Stimulated activated CD4-positive, alpha-beta T cell treated with anti-CD3 and anti-CD28 coated beads, TNF-alpha, amount 100 ng/mL, for 48 hours (primary cell): ENCODE measurements at regions not wholly inside any gene's neighbourhood (a gene's known extent, or its start where the extent isn't known, plus 50 kb on each side); places are given as distances from the start of the nearest gene placed in this dataset.

ENCODE experiments used
- DNase-seq, 3 donors: peaks; one replicate each; pipeline ENCODE4 v3.0.0-alpha.2; 2020; ENCODE audit warnings: low read depth in 3 of 3

DNA sequence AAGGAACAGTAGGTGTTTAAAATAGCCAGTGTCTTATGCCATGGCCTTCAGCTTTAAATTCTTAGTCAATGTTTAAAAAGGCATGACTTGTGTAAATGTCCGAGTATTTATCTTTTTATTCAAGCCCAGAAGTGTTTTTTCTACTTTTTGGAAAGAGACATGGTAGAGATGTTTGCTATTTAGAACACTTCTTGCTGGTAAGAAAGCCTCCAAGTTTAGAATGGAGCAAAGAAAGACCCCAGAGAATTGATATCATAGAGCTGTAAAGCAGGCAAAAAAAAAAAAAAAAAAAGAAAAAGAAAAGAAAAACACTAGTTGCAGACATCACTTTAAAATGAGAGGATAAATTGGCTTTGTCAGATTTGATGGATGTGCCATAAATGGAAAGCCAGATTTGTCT is 375.1 kb downstream of the TMEM167A start:
- no peak for DNase-seq

DNA sequence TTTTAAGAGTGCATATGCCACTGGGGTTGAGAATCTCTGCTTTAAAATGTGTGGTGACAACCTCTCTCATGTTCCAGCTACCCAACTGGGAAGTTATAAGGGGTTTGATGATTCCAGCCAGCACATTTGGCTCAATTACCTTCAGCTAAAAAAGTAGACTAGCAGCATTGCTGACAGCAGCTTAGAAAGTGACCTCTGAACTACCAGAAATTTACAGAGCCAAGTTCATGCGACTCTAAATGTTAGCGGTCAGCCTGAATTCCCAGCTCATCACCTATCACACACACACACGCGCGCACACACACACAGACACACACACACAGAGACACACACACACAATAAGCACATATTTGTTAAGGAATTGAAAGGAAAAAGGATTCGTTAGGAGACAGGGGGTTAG is 377.5 kb downstream of the TMEM167A start:
- DNase-seq, result no peak

DNA sequence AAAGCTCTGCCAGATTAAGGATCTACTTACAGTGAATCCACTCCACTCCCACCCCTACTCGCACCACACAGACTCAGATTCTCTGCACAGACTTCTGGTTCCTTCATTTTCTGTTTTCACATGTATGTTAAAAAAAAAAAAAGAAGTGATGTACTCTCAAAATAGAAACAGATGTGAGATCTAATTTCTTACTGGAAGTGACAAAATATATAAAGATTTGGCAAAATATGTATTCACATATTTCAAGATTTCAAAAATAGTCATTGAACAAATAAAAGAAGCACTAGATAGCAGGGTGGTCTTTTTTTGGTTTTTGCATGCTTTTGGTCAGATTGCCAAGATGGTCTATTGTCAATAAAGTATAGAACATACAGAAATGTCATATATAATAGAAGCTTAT is 379.2 kb downstream of the TMEM167A start:
- no peak for DNase-seq

DNA sequence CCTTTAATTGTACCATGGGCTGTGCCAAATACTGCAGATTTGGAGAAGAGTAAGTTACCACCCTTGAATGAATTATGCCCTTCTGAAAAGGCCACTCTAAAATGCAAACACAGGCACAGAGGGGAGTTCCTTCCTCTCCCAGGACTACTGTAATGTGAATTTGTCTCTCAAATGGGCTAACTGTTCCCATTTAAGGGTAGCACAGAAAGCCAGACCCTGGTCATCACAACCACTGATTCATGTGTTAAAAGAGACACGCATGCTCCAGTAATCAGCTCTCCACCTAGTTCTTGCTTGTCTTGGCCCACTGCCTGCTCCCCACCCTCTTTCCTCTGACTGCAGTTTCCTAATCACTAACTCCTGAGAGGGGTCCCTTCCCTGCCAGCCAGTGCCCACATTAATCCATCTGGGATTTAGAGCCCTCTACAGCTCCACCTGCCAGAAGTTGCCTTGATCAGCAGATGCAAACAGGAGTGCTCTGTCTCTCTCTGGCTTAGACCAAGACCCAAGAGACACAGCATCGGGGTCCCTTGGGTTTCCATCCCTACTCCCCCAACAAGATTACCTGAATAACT is 382.4 kb downstream of the TMEM167A start:
- DNase-seq, result no peak

DNA sequence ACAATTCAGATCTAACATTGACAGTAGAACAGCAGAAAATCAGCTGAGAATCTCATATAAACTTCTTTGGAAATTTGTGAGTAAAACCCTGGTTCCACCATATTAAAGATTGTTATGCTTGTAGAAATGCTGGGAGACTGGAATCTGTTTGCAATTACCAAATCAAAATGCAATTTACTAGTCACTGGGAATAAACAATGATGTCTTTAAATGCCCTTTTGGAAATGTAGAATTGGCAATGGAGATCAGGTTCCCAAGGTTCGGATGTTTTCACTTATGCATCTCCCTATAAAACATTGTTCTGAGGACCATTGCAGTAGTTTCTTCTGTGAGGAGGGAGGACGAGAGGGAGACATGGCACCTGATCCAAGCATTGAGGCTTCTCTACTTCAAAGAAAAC is 384.4 kb downstream of the TMEM167A start:
- no peak for DNase-seq

DNA sequence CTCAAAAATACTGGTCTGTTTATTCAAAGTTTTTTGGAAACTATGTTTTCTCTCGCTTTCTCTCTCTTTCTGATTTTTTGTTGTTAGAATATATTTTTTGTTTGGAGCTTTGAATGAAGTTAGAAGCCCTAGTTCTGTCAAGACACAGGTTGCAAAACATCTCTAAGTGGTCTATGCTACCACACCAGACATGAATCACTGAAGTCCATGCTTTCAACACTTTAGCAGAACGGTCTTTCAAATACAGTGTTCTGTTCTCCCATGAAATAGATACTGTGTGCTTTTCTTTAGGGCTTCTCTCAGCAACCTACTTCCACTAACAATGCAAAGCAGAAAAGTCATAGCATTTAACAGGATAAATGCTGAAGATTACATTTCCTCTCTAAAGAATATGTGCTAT is 392.5 kb downstream of the TMEM167A start:
- no peak for DNase-seq

DNA sequence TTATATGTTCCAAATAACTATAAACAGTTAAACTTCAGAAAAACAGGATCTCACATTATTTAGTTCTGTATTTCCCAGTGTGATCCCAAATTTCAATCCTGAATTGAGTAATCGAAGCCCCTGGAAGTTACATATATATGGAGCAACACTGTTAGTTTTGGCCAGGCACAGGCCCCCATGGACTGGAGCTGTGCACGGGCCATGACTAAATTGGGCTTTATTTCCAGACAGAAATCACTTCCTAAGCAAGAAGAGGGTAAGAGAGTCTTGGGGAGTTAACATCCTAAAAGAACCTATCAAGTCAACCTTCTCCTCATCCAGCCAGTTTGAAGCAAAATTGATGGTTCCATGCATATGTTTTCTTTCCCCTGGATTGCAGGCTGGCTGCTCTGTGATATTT is 393.0 kb downstream of the TMEM167A start:
- DNase-seq, result no peak

DNA sequence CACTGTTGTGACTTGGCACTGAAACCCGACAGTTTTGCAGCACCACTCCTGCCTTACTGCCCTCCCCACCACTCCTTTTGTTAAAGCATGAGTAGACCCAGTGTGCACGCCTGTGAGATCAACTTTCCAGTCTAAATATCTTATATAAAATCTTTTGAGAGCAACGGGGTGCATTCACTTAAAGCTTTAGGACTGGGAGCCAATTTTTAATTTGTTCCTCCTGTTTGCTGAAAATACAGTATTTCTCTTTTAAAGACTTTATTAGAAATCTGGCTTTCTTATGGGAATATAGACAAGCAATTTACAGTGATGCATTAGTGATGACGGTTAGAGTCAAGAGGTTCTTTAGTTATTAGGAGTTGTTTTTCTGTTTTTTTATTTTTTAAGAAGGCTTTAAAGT is 397.5 kb downstream of the TMEM167A start:
- no peak for DNase-seq

DNA sequence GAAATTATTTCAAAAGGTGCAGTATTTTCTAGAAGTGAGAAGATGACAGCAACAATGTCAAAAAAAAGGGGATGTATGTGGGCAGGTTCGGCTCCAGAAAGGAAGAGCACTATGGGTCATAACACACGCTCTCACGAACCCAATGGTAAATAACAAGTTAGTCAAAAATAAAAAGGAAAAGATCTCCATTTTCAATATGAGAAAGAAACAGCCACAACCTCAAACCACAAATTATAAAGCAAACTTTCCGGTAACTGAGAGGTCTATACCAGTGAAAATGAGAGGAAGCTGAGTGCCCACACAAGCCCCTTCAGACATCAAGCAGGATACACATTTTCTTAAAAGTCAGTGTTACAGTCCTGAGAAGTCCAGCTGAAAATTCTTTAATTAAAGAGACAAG is 398.5 kb upstream of the RPS23 start:
- peak in 2 of 3 donors; percentile 2 to 4 for DNase-seq

DNA sequence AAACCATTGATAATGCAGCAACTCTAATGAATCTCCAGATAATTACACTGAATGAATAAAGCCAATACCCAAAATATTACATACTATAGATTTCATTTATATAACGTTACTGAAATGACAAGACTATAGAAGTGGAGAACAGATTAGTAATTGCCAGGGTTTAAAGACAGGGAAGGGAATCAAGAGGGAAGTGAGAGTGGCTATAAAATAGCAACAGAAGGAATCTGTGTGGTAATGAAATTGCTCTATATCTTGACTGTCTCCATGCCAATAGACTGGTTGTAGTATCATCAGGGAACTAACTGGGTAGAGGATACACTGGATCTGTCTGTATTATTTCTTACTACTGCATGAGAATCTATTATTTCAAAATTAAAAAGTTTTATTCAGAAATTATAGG is 396.5 kb upstream of the RPS23 start:
- DNase-seq, result no peak

DNA sequence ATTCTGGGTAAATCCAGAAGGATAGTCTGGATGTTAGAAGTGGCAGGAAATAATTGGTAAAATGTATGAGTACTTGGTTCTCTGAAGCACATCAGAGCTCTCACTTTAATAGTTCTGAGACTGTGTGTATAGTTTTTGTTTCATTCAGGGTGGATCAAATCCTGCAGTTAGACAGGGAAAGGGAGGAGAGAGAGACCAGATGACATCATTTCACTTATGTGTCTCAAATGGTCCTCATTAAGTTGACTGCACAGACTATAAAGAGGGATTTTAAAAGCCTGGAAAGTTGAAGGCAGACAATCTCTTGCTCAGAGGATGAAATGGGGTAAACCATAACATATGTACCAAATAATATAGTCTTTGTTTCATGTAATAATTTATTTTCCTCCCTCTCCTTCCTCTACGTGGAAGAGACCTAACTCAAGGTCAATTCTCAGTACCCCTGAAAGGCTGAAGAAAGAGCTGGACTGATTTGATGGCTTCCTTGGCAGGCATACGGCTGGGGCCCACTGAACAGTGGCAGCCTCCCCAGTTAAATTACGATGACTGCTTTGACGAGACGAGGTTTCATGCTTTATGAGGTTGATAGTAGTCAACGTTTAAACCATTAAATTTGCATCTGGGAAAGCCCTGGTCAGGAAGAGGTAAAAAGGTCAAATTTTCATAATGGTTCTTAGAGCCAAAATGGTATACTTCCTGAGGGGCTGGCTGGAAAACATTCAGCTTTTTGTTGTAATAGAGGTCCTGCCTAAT is 395.1 kb upstream of the RPS23 start:
- no peak for DNase-seq

DNA sequence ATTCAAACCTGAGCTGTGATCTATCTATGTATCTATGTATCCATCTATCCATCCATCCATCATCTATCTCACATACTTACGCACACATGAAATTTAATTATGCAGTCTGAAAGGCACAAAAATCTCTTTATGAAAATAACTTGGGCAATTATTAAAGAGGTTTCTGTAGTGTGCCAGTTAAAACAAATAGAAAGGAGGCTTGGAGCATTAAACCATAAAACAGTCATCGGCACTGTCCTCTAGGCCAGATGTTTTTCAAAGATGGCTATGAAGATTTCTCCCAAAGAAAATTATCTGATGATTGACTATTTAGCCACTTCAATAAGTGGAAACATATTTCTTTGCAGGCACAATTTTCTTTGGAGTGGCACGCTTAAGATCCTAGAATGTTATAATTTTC is 392.5 kb upstream of the RPS23 start:
- no peak for DNase-seq

DNA sequence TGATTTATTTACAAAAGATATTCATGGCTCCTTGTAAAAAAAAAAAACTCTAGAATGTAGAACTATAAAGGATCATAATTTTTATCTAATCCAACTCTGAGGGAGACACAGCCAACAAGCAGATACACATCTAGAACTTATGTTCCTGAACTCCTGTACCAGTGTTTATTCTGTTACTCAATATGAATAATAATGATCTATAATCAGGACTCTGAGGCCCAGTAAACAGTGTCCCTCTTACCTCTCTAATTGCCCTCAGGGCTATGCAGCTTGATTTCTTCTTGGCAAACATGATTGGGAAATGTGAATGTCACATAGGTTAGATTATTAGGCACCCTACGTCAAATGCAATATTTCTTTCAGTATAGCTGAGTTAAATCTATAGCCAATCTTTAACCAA is 391.6 kb upstream of the RPS23 start:
- DNase-seq, result no peak

DNA sequence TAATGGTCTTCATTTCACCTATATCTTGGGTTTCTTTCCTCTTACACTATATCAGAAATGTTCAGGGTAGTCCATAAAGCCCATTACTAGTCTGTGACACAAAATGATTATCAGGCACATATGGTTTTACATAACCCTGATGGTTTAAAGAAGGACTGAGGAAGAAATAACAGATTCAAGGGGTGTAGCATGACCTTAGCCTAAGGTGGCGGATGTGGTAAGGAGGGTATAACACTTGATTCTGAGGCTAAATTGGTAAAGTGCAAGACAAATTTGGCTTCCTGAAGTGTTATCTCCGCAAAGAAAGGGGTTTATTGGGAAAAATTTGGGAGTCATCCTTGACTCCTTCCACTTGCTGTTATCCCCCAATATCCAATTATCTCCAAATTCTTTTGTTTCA is 388.2 kb upstream of the RPS23 start:
- no peak for DNase-seq

DNA sequence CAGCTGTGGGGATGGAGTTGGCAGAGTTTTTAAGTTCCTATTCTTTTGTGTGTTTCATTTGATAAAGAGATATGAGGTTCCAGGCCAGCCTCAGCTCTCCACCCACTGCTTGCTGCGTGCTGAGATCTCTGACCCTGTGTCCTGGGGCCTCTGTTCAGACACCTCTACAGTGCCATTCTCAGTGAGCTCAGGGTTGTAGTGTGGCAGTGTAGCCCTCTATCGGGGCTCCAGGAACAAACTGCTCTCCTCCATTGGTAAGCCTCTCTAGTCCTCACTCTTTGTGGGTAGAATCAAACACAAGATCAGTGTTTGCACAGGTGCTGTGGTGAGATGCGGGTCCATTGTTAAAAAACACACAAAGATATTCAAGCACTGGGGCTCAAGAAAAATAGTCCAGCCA is 386.6 kb upstream of the RPS23 start:
- DNase-seq, result no peak

DNA sequence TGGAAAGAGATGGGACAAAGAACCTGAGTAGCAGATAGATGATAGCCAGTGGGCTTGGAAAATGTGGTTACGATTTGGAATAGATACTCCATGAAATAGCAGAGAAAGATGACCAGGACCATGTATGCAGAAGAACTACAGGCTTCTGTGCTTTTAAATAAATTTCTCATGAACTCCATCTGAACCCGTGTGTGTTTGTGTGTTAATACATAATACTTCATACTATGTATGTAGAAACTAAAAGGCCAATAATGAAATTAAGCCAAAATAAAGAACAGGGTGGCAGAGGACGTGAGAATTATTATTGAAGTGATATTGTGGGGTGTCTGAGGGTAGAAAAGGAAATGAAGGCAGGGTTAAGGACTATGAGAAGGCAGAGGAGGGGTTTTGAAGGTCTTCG is 385.1 kb upstream of the RPS23 start:
- DNase-seq, result no peak

DNA sequence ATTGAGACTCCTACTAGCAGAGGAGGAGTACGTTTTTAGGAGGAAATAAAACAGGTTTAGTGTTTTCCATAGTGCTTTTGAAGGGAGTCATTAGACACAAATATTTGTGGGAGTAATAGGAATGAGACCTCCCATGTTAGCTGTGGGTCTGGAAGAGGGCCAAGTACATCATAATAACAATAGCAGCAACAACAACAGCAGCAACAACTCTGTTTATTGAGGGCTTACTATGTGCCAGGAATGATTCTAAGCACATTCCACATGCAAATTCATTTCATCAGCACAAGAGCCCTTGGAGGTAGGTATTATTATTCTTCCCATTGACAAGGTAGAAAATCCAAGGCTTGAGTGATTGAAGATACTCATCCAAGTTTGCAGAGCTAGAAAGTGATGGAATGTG is 384.2 kb upstream of the RPS23 start:
- no peak for DNase-seq

DNA sequence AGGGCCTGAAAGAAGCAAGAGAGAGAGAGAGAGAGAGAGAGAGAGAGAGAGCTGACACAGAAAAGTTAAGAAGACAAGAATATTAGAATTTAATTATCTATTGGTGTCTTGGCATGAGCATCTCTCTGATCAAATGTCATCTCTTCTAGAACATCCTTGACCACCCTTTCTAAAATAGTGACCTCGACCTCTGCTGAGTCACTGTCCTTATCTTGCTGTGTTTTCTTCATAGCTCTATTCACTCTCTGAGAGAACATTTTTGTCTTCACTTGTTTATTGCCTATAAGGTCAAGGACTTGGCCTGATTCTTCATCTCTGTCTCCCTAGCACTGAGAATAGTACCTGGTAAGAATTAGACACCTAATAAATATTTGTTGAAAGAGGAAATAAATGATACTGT is 383.8 kb upstream of the RPS23 start:
- DNase-seq, result no peak

DNA sequence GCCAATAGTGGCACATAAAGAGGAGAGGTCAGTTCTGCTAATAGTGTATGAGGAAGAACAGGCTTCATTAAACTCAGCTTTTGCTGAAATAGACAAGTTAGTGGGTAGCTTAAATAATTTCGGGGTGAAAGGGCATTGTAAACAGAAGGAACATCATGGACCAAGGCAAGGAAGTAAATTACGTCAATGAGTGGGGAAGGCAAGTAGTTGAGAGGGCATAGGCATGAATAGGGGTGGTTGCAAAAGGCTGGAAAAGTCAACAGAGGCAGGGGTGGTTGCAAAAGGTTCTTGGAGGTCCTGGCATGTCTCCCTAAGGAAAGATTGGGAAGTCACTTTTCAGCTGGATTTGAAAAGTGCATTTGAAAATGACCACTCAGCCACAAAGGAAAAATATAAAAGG is 383.3 kb upstream of the RPS23 start:
- no peak for DNase-seq

DNA sequence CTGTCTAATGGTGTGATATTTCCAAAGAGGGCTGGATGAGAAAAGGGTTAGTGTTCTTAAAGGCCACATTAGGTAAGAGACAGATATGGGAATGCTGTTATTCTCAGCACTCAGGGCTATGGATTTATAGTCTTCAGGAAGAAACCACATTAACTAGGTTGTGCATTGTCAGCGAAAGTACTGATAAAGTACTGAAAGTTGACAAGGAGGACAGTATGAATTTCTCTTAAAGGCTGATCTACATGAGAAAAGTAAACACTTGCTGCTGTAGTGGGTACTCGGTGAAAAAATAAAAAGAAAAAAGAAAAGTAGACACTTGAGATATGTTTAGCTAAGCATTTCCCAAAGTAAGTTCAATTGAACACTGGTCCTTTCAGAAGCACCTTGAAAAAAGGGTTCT is 381.0 kb upstream of the RPS23 start:
- no peak for DNase-seq

DNA sequence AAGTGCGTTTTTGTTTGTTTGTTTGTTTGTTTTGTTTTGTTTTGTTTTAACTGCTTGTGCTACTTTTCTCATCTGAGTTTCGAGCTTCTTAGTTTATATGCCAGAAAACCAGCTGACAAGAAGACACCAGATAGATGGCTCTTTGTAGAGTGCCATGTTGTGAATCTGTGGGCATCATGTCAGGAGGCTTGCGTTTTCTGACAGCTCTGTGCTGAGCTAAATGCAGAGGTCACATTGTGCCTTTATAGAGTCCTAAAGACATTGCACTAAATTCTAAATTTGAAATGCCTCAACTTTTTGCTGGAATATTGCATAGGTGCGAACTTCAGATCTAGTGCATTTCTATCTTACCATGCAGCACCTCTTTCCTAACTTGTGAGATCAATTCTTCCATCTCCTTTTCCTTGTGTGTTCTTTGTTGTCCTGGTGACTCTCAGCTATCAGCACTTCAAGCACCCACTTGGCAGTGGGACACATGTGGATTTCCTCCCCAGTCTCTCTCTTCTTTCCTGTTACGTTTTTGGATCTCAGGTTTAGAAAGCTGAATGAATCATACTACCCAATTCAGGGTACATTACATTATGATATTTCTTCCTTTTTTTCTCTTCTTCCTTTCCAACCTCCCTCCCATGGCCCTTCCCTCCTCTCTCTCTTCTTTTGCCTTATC is 379.0 kb upstream of the RPS23 start:
- no peak for DNase-seq

DNA sequence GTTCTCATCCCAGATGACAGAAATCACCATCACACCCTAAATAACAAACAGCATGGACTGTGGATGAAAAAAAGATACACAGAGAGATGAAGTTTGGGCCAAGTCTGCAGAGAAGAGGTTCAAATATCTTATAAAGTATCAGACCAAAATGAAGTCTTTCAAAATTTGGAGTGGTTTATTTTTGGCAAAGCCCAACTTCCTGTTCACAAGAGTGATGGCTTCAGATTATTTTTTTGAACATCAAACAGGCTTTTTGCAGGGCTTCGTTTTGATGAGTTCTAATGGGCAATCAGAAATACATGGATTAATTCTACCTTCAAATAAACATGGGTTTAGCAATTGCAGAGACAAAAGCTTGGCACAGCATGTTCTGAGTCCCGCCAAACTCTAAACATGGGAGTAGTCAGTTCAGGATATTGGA is 378.2 kb upstream of the RPS23 start:
- no peak for DNase-seq

DNA sequence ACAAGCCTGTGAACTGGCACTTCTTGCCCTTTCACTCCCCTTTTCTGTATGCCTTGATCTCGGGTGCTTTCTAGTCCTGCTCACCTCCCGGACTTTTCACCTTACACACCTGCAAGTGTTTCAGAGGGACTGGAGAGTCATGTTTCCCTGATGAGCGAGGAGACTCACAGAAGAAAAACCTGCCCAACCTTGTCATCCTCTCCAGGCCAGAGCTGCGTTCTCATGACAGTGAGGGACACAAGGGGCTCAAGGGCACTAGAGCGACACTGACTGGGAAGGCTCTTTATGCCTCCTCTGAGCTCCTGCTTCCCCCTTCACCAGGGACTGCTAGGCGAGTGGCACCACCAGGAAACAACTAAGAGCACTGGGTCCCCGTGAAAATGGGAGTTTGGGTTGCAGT is 376.9 kb upstream of the RPS23 start:
- no peak for DNase-seq
